Keratinocyte (primary cell): ENCODE measurements at regions not wholly inside any gene's neighbourhood (a gene's known extent, or its start where the extent isn't known, plus 50 kb on each side); places are given as distances from the start of the nearest gene placed in this dataset.

ENCODE experiments used
- DNase-seq: peaks from one replicate; pipeline ENCODE4 v3.0.0-alpha.2; 2011; ENCODE audit warnings: low read depth, missing footprints, low spot score
- FAIRE-seq: peaks from 2 replicates; lab custom pipeline; 2011; peaks lifted over from hg19 to GRCh38; lab: Jason Lieb, UNC
- H2AFZ ChIP-seq: 2 replicates; pipeline ENCODE4 v1.6.0; 2012; ENCODE audit warnings: low read length, control low read depth, inconsistent platforms; ENCODE audit not compliant: control insufficient read depth
- H3K27ac ChIP-seq: 2 replicates; pipeline ENCODE4 v1.5.1; 2011; ENCODE audit warnings: low read length; ENCODE audit not compliant: control insufficient read depth, insufficient read depth
- H3K27me3 ChIP-seq: 3 replicates; pipeline ENCODE4 v1.6.0; 2011; ENCODE audit warnings: low read length; ENCODE audit not compliant: control insufficient read depth, insufficient read depth; ENCODE audit errors: extremely low read depth
- H3K36me3 ChIP-seq, 2 experiments: 2 replicates in 1 of 2; 3 replicates in 1 of 2; pipeline ENCODE4 v1.5.1; 2011; ENCODE audit warnings: low read length in 2 of 2, mild to moderate bottlenecking in 1 of 2; ENCODE audit not compliant: control insufficient read depth in 2 of 2, insufficient read depth in 2 of 2; ENCODE audit errors: extremely low read depth in 1 of 2
- H3K4me1 ChIP-seq: 3 replicates; pipeline ENCODE4 v1.5.1; 2011; ENCODE audit warnings: low read length; ENCODE audit not compliant: control insufficient read depth, insufficient read depth; ENCODE audit errors: extremely low read depth
- H3K4me2 ChIP-seq: 3 replicates; pipeline ENCODE4 v1.6.0; 2011; ENCODE audit warnings: low read depth, low read length; ENCODE audit not compliant: control insufficient read depth, insufficient read depth; ENCODE audit errors: extremely low read depth
- H3K4me3 ChIP-seq, 3 experiments: fragments of 200-600 bp in 1 of 3; sonication (generic) in 1 of 3; 2 replicates in 2 of 3; 3 replicates in 1 of 3; pipeline ENCODE4 v1.5.1; 2011 to 2016; ENCODE audit warnings: low read length in 3 of 3, mild to moderate bottlenecking in 3 of 3, control low read depth in 2 of 3, inconsistent platforms in 1 of 3, low read depth in 1 of 3, mixed read lengths in 1 of 3, mixed run types in 1 of 3, moderate library complexity in 1 of 3; ENCODE audit not compliant: control insufficient read depth in 2 of 3, insufficient read depth in 2 of 3; ENCODE audit errors: extremely low read depth in 1 of 3
- H3K79me2 ChIP-seq: 2 replicates; pipeline ENCODE4 v1.6.0; 2012; ENCODE audit warnings: low read length; ENCODE audit not compliant: control insufficient read depth, insufficient read depth
- H3K9ac ChIP-seq: 3 replicates; pipeline ENCODE4 v1.6.0; 2011; ENCODE audit warnings: low read length; ENCODE audit not compliant: control insufficient read depth, insufficient read depth; ENCODE audit errors: extremely low read depth
- H3K9me1 ChIP-seq: 3 replicates; pipeline ENCODE4 v1.6.0; 2011; ENCODE audit warnings: low read length; ENCODE audit not compliant: control insufficient read depth, insufficient read depth; ENCODE audit errors: extremely low read depth
- H3K9me3 ChIP-seq: 2 replicates; pipeline ENCODE4 v1.5.1; 2012; ENCODE audit warnings: low read depth, low read length; ENCODE audit not compliant: control insufficient read depth
- H4K20me1 ChIP-seq: 3 replicates; pipeline ENCODE4 v1.6.0; 2011; ENCODE audit warnings: low read length; ENCODE audit not compliant: control insufficient read depth, insufficient read depth; ENCODE audit errors: extremely low read depth
- EZH2 ChIP-seq: IDR thresholded peaks from one replicate; pipeline ENCODE4 v1.6.1; 2012; ENCODE audit warnings: inconsistent platforms, mild to moderate bottlenecking, low read length, moderate library complexity
- dilution Hi-C: fragments of 300-500 bp; cut with MboI; formaldehyde crosslinking; loops from one replicate; pipeline ENCODE4 v1.7.0; 2020; ENCODE audit warnings: low sequenced_read_pairs; ENCODE audit not compliant: extremely low pct_ligation_motif_present
- TF ChIP-seq, protein P1 (sequence below), 3 experiments: IDR thresholded peaks in 1 of 3; conservative IDR thresholded peaks in 1 of 3; optimal IDR thresholded peaks in 1 of 3; 2 replicates in 2 of 3; 3 replicates in 1 of 3; pipeline versions ENCODE3 to v1.5.1; 2011; ENCODE audit warnings: low read length in 3 of 3, mild to moderate bottlenecking in 3 of 3, moderate library complexity in 2 of 3, control low read depth in 1 of 3, inconsistent platforms in 1 of 3; ENCODE audit not compliant: insufficient read depth in 2 of 3; ENCODE audit errors: extremely low read depth in 1 of 3

GRCh38 chr6:114707081-114707620, 364.3 kb upstream of the HS3ST5 start:
- H3K4me3 ChIP-seq: no peak overlapping the region
- TF ChIP-seq, protein P1, sequence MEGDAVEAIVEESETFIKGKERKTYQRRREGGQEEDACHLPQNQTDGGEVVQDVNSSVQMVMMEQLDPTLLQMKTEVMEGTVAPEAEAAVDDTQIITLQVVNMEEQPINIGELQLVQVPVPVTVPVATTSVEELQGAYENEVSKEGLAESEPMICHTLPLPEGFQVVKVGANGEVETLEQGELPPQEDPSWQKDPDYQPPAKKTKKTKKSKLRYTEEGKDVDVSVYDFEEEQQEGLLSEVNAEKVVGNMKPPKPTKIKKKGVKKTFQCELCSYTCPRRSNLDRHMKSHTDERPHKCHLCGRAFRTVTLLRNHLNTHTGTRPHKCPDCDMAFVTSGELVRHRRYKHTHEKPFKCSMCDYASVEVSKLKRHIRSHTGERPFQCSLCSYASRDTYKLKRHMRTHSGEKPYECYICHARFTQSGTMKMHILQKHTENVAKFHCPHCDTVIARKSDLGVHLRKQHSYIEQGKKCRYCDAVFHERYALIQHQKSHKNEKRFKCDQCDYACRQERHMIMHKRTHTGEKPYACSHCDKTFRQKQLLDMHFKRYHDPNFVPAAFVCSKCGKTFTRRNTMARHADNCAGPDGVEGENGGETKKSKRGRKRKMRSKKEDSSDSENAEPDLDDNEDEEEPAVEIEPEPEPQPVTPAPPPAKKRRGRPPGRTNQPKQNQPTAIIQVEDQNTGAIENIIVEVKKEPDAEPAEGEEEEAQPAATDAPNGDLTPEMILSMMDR (optimal IDR thresholded peaks at IDR 0.05 in 1 of 3, IDR thresholded peaks at IDR 0.05 in 1 of 3, conservative IDR thresholded peaks at IDR 0.05 in 1 of 3; ENCODE audit: extremely low read depth in 1 of 3, insufficient read depth in 2 of 3, low read length in 3 of 3): no peak
- TF ChIP-seq EZH2: no peak
- H3K27ac ChIP-seq: no peak overlapping the region
- H2AFZ ChIP-seq: no peak overlapping the region
- no peaks in the 10 kb centered on the region for H3K36me3 ChIP-seq
- no peaks in the 10 kb centered on the region for H3K4me1 ChIP-seq
- H4K20me1 ChIP-seq: no peaks in the 10 kb centered on the region
- DNase-seq: no peak
- H3K9me1 ChIP-seq: no peaks in the 10 kb centered on the region
- no peaks in the 10 kb centered on the region for H3K9me3 ChIP-seq
- no peak for FAIRE-seq
- H3K9ac ChIP-seq: no peak overlapping the region
- dilution Hi-C loops: no loop called here
- no peaks in the 10 kb centered on the region for H3K27me3 ChIP-seq
- H3K79me2 ChIP-seq: no peaks in the 10 kb centered on the region
- H3K4me2 ChIP-seq: no peak overlapping the region

GRCh38 chr6:114690625-114691024, 347.8 kb upstream of the HS3ST5 start:
- Histone ChIP-seq H3K27me3 (no peaks in the 10 kb centered on the region), H2AFZ (no peak overlapping the region), H3K27ac (no peak overlapping the region), H3K4me3 (no peak overlapping the region), H3K9ac (no peak overlapping the region), H3K4me2 (no peak overlapping the region), H4K20me1 (no peaks in the 10 kb centered on the region), H3K36me3 (no peaks in the 10 kb centered on the region), H3K9me1 (no peaks in the 10 kb centered on the region), H3K4me1 (no peaks in the 10 kb centered on the region), H3K9me3 (no peaks in the 10 kb centered on the region), H3K79me2 (no peaks in the 10 kb centered on the region)
- FAIRE-seq: no peak
- dilution Hi-C loops: no loop called here
- TF ChIP-seq, protein P1 (optimal IDR thresholded peaks at IDR 0.05 in 1 of 3, IDR thresholded peaks at IDR 0.05 in 1 of 3, conservative IDR thresholded peaks at IDR 0.05 in 1 of 3; ENCODE audit: extremely low read depth in 1 of 3, insufficient read depth in 2 of 3, low read length in 3 of 3): no peak
- TF ChIP-seq EZH2: no peak
- no peak for DNase-seq
